HG02852 (cell line): ENCODE measurements at regions not wholly inside any gene's neighbourhood (a gene's known extent, or its start where the extent isn't known, plus 50 kb on each side); places are given as distances from the start of the nearest gene placed in this dataset.

ENCODE experiments used
- ATAC-seq: cut with Tn5 transposase; IDR thresholded peaks from one replicate; pipeline ENCODE4 v1.9.1; 2021; ENCODE audit warnings: mild to moderate bottlenecking, moderate library complexity; ENCODE audit not compliant: unreplicated experiment

GRCh38 chr4:130403221-130403620 is 1307.3 kb downstream of the C4orf33 start:
- no peak for ATAC-seq

- ATAC-seq = no peak
Observed at GRCh38 chr4:130416228-130416627, 1320.3 kb downstream of the C4orf33 start.

- no peak for ATAC-seq
Observed at GRCh38 chr4:130419211-130419975, 1323.4 kb downstream of the C4orf33 start.

GRCh38 chr4:130422261-130422660 is 1326.3 kb downstream of the C4orf33 start:
- no peak for ATAC-seq

GRCh38 chr4:130424211-130424610 is 1328.3 kb downstream of the C4orf33 start:
- ATAC-seq = no peak

GRCh38 chr4:130432289-130432688 is 1336.3 kb downstream of the C4orf33 start:
- no peak for ATAC-seq

GRCh38 chr4:130449741-130450140 is 1353.8 kb downstream of the C4orf33 start:
- no peak for ATAC-seq

GRCh38 chr4:130468340-130468739 is 1372.4 kb downstream of the C4orf33 start:
- ATAC-seq = no peak

- ATAC-seq = no peak
Observed at GRCh38 chr4:130478406-130478805, 1382.5 kb downstream of the C4orf33 start.

GRCh38 chr4:130479020-130479419 is 1383.1 kb downstream of the C4orf33 start:
- no peak for ATAC-seq

GRCh38 chr4:130479674-130480073 is 1383.7 kb downstream of the C4orf33 start:
- no peak for ATAC-seq

GRCh38 chr4:130484826-130485225 is 1388.9 kb downstream of the C4orf33 start:
- ATAC-seq = no peak

- no peak for ATAC-seq
Observed at GRCh38 chr4:130485371-130485770, 1389.4 kb downstream of the C4orf33 start.

- ATAC-seq = no peak
Observed at GRCh38 chr4:130486186-130486585, 1390.2 kb downstream of the C4orf33 start.

GRCh38 chr4:130486841-130487240 is 1390.9 kb downstream of the C4orf33 start:
- no peak for ATAC-seq

- ATAC-seq = no peak
Observed at GRCh38 chr4:130510661-130511060, 1414.7 kb downstream of the C4orf33 start.

- ATAC-seq = no peak
Observed at GRCh38 chr4:130511776-130512175, 1415.8 kb downstream of the C4orf33 start.

GRCh38 chr4:130524057-130524456 is 1428.1 kb downstream of the C4orf33 start:
- ATAC-seq = no peak

- ATAC-seq = no peak
Observed at GRCh38 chr4:130530505-130530904, 1434.6 kb downstream of the C4orf33 start.

GRCh38 chr4:130534651-130535050 is 1438.7 kb downstream of the C4orf33 start:
- no peak for ATAC-seq

GRCh38 chr4:130542953-130543352 is 1447.0 kb downstream of the C4orf33 start:
- no peak for ATAC-seq

- no peak for ATAC-seq
Observed at GRCh38 chr4:130545171-130545570, 1449.2 kb downstream of the C4orf33 start.

- ATAC-seq = no peak
Observed at GRCh38 chr4:130545596-130545995, 1449.6 kb downstream of the C4orf33 start.
